ENCODE measurements at regions not wholly inside any gene's neighbourhood (a gene's known extent, or its start where the extent isn't known, plus 50 kb on each side); places are given as distances from the start of the nearest gene placed in this dataset.

GRCh38 chr1:8244304-8244703 lies 73.6 kb upstream of the SLC45A1 start:
- TF ChIP-seq POLR2A (IDR thresholded peaks at IDR 0.05; ENCODE audit: low read length) (no peak), GATA1 (IDR thresholded peaks at IDR 0.05; ENCODE audit: low read depth, low read length) (no peak)
